Activated CD8-positive, alpha-beta memory T cell treated with anti-CD3 and anti-CD28 coated beads for 36 hours (primary cell): ENCODE measurements at regions not wholly inside any gene's neighbourhood (a gene's known extent, or its start where the extent isn't known, plus 50 kb on each side); places are given as distances from the start of the nearest gene placed in this dataset.
"Not testable (repeated sequence)": the region's sequence is repeated elsewhere in the genome, so short reads cannot be mapped to it uniquely, and the experiment has no call there.

Source experiments
- CTCF ChIA-PET: fragments of 350-600 bp; sonication (Branson Sonifier 250); formaldehyde crosslinking; loops from one replicate; lab custom pipeline; 2021; ENCODE audit warnings: antibody characterized with exemption; lab: Charles Lee
- POLR2A ChIA-PET: fragments of 350-600 bp; sonication (Branson Sonifier 250); formaldehyde crosslinking; loops from one replicate; lab custom pipeline; 2021; ENCODE audit warnings: antibody characterized with exemption; lab: Charles Lee

- POLR2A ChIA-PET: no interaction called here
- CTCF ChIA-PET: no interaction called here
Measured at GRCh38 chr7:136292365-136292764, 315.2 kb upstream of the MTPN start.

DNA sequence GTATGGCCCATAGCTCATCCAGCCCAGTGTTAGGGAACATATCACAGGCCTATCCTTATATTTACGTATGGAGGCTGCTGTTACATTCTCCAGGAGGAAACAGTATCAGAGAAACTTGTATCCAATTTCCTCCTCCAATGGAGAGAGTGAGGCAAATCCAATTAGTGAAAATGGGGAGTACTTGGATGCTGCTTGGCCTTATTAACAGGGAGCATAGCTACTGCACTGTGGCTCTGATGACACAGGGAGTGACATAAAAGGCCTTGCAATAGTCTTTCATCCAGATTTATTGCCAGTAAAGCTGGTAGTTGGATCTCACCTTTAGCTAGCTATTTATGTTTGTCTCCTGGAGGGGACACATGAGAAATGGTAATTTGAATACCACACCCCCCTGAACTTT is 313.2 kb upstream of the MTPN start:
- ChIA-PET POLR2A (interaction anchor here (0.5 kb wide), 1 partner anchor 40 kb away, joined by 4 read pairs; no protein-coding TSS in a partner anchor), CTCF (no interaction called here)

DNA sequence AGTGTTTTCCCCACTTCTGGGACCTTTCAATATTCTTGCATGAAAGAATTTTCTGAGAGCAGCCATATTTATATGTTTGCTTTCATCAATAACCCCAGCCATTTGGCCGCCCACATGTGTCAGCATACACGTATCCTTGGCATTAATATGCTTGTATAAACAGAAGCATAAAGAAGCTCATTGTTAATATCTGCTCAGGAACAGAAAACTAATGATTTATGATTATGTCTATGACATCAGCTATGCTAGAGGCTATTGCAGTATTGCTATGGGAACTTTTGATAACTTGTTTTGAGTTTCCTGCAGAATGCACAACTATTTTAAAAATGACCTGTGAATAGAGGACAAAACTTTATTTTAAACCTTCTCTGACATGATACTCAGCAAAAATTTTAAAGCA is 300.9 kb upstream of the MTPN start:
- POLR2A ChIA-PET: no interaction called here
- CTCF ChIA-PET: no interaction called here

DNA sequence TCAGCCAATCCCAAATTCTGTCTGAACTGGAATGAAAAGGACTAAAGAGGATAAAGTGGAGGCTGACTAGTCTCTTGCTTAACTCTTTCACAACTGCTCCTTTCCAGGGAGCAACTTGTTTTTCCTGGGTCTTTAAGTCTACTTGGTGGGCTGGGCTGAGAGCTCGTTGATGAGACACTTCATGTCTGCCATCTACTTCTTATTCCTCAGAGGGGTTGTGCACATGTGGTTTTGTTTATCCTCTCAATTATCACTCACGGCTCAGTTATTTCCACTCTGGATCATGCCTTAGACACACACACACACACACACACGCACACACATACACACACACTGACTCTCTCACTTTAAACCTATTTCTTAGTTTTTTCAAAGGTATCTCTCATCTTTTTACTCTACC is 298.6 kb upstream of the MTPN start:
- CTCF ChIA-PET: no interaction called here
- POLR2A ChIA-PET: no interaction called here

DNA sequence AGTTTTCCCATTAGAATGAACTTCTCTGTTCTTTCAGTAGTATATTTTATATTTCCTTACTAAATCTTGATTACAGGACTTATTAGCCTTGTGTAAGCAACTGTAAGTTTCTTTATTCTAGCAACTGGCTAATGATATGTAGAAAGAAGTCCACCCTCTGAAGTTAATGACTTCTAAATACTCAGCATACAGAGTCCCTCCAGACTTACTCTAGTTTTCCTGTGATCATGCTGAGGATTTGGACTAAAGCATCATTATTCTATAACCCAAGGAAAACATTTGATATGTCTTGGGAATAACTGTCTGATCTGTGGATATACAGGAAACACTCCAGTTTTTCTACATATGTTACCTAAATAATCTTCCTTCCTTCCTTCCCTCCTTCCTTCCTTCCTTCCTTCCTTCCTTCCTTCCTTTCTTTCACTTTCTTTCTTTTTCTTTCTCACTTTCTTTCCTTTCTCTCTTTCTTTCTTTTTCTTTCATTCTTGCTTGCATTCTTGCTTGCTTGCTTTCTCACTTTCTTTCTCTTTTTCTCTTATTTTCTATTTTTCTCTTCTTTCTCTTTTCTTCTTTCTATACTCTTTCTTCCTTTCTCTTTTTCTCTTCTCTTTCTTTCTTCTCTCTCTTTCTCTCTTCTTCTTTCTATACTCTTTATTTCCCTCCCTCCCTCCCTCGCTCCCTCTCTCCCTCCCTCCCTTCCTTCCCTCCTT is 297.6 kb upstream of the MTPN start:
- CTCF ChIA-PET: no interaction called here

DNA sequence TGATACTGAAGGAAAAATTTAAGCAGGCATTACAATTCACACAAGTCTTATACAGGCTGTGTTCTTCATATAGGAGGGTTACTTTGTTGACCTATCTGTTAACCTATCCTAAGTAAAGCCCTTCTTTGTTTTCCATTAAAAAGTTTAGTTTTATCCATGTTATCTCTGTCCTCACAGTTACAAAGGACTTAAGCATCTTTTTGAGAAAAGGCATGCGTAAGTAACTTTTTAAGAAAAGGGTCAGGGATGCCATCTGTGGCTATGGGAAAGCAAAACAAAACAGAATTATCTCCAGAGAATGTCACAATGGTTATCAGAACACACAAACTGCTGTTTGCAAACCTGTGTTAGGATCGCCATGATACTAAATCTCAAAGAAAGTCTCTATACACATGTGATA is 295.8 kb upstream of the MTPN start:
- POLR2A ChIA-PET: no interaction called here
- CTCF ChIA-PET: no interaction called here

More for the DNA sequence above, 297.6 kb upstream of the MTPN start:
- POLR2A ChIA-PET: no interaction called here

DNA sequence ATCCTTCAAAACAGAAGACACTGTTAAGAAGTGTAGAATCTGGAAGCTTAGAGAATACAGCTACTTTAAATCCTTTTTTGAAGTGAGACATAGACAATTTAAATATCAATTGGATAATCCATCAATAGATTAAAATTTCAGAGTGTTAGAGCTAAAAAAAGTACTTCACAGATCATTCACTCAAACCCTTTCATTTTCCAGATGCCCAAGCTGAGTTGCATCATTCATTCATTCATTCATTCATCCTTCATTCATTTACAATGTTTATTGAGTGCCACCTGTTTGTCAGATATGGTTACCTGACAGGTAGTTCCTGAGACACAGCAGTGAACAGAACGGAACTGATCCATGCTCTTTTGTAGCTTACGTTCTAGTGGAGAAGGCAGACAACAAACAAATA is 290.7 kb upstream of the MTPN start:
- CTCF ChIA-PET: no interaction called here
- POLR2A ChIA-PET: no interaction called here

DNA sequence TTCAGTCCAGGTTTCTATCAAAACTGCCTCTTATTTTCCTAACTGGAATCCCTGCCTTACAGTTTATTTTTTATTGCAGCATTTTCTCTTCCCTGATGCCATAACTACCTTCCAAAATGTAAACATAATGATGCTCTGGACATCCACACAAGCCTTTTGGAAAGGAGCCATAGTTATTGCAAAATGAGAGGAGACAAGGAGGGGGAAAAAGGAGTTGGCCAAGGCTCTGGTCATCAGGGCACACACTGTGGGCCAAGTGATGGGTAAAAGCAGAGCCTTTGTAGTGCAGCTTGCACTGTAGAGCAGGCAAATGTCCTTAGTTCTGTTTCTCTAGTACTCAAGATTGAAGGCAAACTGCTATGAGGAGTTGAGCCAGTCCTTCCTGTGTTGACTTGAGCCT is 289.3 kb upstream of the MTPN start:
- CTCF ChIA-PET: no interaction called here

GRCh38 chr7:136264304-136264703 is 287.1 kb upstream of the MTPN start:
- CTCF ChIA-PET, POLR2A ChIA-PET: not testable (repeated sequence)

More for the DNA sequence above, 289.3 kb upstream of the MTPN start:
- POLR2A ChIA-PET: no interaction called here

GRCh38 chr7:136263112-136263860 is 286.1 kb upstream of the MTPN start:
- POLR2A ChIA-PET, CTCF ChIA-PET: not testable (repeated sequence)

DNA sequence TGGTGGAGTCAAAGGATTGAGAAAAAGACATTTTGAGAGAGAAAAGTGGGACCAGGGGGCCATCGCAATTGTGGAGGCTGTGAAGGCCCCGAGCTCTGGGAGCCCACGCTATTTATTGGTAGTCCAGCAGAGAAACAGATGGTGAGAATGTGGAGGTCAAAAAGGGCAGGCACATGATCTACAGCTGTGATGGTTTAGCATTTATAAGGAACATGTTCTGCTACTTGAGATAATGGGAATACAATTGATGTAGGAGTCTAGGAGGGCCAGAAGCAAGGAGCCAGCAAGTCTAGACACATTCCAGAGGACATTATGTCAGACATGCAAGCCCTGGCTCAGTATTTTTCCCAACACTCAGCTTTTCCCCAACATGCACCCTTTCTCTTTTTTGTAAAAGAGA is 283.4 kb upstream of the MTPN start:
- POLR2A ChIA-PET: not testable (repeated sequence)
- CTCF ChIA-PET: interaction anchor here (0.6 kb wide), 1 partner anchor 1307 kb away, joined by 3 read pairs; no protein-coding TSS in a partner anchor

GRCh38 chr7:136259074-136259473 is 281.9 kb upstream of the MTPN start:
- CTCF ChIA-PET: no interaction called here
- POLR2A ChIA-PET: no interaction called here

GRCh38 chr7:136256491-136256890 is 279.3 kb upstream of the MTPN start:
- ChIA-PET CTCF (no interaction called here), POLR2A (no interaction called here)

GRCh38 chr7:136254148-136254547 is 277.0 kb upstream of the MTPN start:
- POLR2A ChIA-PET: no interaction called here
- CTCF ChIA-PET: no interaction called here

- POLR2A ChIA-PET: no interaction called here
- CTCF ChIA-PET: no interaction called here
Measured at GRCh38 chr7:136251826-136252225, 274.7 kb upstream of the MTPN start.

- ChIA-PET POLR2A (no interaction called here), CTCF (interaction anchor here (0.7 kb wide), 2 partner anchors 87 to 399 kb away, joined by 3 to 4 read pairs; no protein-coding TSS in a partner anchor)
Measured at GRCh38 chr7:136247211-136247610, 270.1 kb upstream of the MTPN start.

GRCh38 chr7:136245327-136246004 is 268.3 kb upstream of the MTPN start:
- ChIA-PET POLR2A (no interaction called here), CTCF (no interaction called here)

GRCh38 chr7:136234040-136234439 is 256.9 kb upstream of the MTPN start:
- ChIA-PET CTCF (no interaction called here), POLR2A (no interaction called here)

- CTCF ChIA-PET: no interaction called here
- POLR2A ChIA-PET: no interaction called here
Measured at GRCh38 chr7:136230210-136230609, 253.1 kb upstream of the MTPN start.

GRCh38 chr7:136229790-136230189 is 252.6 kb upstream of the MTPN start:
- ChIA-PET CTCF (no interaction called here), POLR2A (no interaction called here)
